IMR-90 (cell line): ENCODE measurements at regions not wholly inside any gene's neighbourhood (a gene's known extent, or its start where the extent isn't known, plus 50 kb on each side); places are given as distances from the start of the nearest gene placed in this dataset.

ENCODE experiments used
- ATAC-seq: fragments of 200-7000 bp; cut with Tn5 transposase; 2 replicates; pipeline ENCODE4 v1.9.1; 2020; ENCODE audit warnings: low read depth, mild to moderate bottlenecking, moderate library complexity
- BruUV-seq: library from RNA; stranded (reverse); fragments of 400-500 nt; replicated peaks from 2 replicates; lab custom pipeline; 2021; lab: Mats Ljungman, UMichigan
- CTCF ChIA-PET: fragments of 300-600 bp; formaldehyde crosslinking; extraction: SDS; loops from one replicate; lab custom pipeline; 2021; ENCODE audit warnings: antibody characterized with exemption; lab: Yijun Ruan, JAX
- POLR2A ChIA-PET: fragments of 300-600 bp; sonication (Branson Sonifier 250); formaldehyde crosslinking; loops from one replicate; lab custom pipeline; 2022; ENCODE audit warnings: antibody characterized with exemption; ENCODE audit not compliant: unreplicated experiment; lab: Charles Lee
- DNase-seq: peaks from one replicate; pipeline ENCODE4 v3.0.0; 2013
- H2AFZ ChIP-seq: replicated peaks from 2 replicates; pipeline ENCODE3; 2013; ENCODE audit warnings: low read length, mild to moderate bottlenecking; ENCODE audit not compliant: poor library complexity
- H2AK5ac ChIP-seq: 2 replicates; pipeline ENCODE4 v1.6.1; 2013; ENCODE audit warnings: low read depth, low read length, inconsistent platforms
- H2AK9ac ChIP-seq: replicated peaks from 2 replicates; pipeline ENCODE3; 2013; ENCODE audit warnings: mild to moderate bottlenecking, low read depth, low read length, moderate library complexity; ENCODE audit not compliant: poor library complexity
- H2BK120ac ChIP-seq: 2 replicates; pipeline ENCODE4 v1.6.1; 2013; ENCODE audit warnings: low read depth, low read length, inconsistent platforms
- H2BK15ac ChIP-seq: 3 replicates; pipeline ENCODE4 v1.6.1; 2013; ENCODE audit warnings: low read depth, low read length, inconsistent platforms
- H2BK20ac ChIP-seq: 2 replicates; pipeline ENCODE4 v1.6.1; 2013; ENCODE audit warnings: low read depth, mild to moderate bottlenecking, inconsistent platforms, low read length, moderate library complexity
- H2BK5ac ChIP-seq: 2 replicates; pipeline ENCODE4 v1.6.1; 2013; ENCODE audit warnings: mild to moderate bottlenecking, low read depth, low read length, inconsistent platforms; ENCODE audit not compliant: poor library complexity, severe bottlenecking
- H3K14ac ChIP-seq: replicated peaks from 2 replicates; pipeline ENCODE4 v1.6.1; 2013; ENCODE audit warnings: low read depth, low read length, inconsistent platforms
- H3K18ac ChIP-seq: 2 replicates; pipeline ENCODE4 v1.6.1; 2013; ENCODE audit warnings: low read depth, low read length, control low read depth
- H3K23ac ChIP-seq: 2 replicates; pipeline ENCODE4 v1.6.1; 2013; ENCODE audit warnings: low read depth, low read length, inconsistent platforms
- H3K27ac ChIP-seq: 2 replicates; pipeline ENCODE4 v1.5.1; 2013; ENCODE audit warnings: mild to moderate bottlenecking, control low read depth, low read length; ENCODE audit not compliant: insufficient read depth
- H3K27me3 ChIP-seq: 2 replicates; pipeline ENCODE4 v1.6.1; 2013; ENCODE audit warnings: low read length; ENCODE audit not compliant: control insufficient read depth, insufficient read depth
- H3K36me3 ChIP-seq: 2 replicates; pipeline ENCODE4 v1.6.1; 2013; ENCODE audit warnings: low read length, mixed read lengths; ENCODE audit not compliant: control insufficient read depth, insufficient read depth
- H3K4ac ChIP-seq: 2 replicates; pipeline ENCODE4 v1.6.1; 2013; ENCODE audit warnings: low read depth, low read length, inconsistent platforms
- H3K4me1 ChIP-seq: 2 replicates; pipeline ENCODE4 v1.6.1; 2013; ENCODE audit warnings: low read length, mixed read lengths; ENCODE audit not compliant: control insufficient read depth, insufficient read depth
- H3K4me2 ChIP-seq: 2 replicates; pipeline ENCODE4 v1.6.1; 2013; ENCODE audit warnings: low read depth, mild to moderate bottlenecking, control low read depth, low read length, moderate library complexity
- H3K4me3 ChIP-seq: 2 replicates; pipeline ENCODE4 v1.5.1; 2013; ENCODE audit warnings: low read depth, mild to moderate bottlenecking, control low read depth, low read length, moderate library complexity; ENCODE audit not compliant: insufficient read depth
- H3K56ac ChIP-seq: 2 replicates; pipeline ENCODE4 v1.6.1; 2013; ENCODE audit warnings: low read length, inconsistent platforms; ENCODE audit not compliant: insufficient read depth; ENCODE audit errors: extremely low read depth
- H3K79me1 ChIP-seq, 2 experiments: 2 replicates each; pipeline ENCODE4 v1.6.1; 2013; ENCODE audit warnings: low read length in 2 of 2, inconsistent platforms in 1 of 2, low read depth in 1 of 2
- H3K9ac ChIP-seq: 2 replicates; pipeline ENCODE4 v1.6.1; 2013; ENCODE audit warnings: low read depth, low read length, control low read depth
- H3K9me1 ChIP-seq: 2 replicates; pipeline ENCODE4 v1.6.1; 2013; ENCODE audit warnings: low read length, inconsistent platforms; ENCODE audit not compliant: insufficient read depth
- H3K9me3 ChIP-seq: 2 replicates; pipeline ENCODE4 v1.6.1; 2013; ENCODE audit warnings: low read length; ENCODE audit not compliant: control insufficient read depth, insufficient read depth
- H4K20me1 ChIP-seq: 2 replicates; pipeline ENCODE4 v1.6.1; 2013; ENCODE audit warnings: low read length, inconsistent platforms; ENCODE audit not compliant: insufficient read depth
- H4K5ac ChIP-seq: 2 replicates; pipeline ENCODE4 v1.6.1; 2013; ENCODE audit warnings: mild to moderate bottlenecking, low read depth, low read length, control low read depth
- H4K8ac ChIP-seq, 2 experiments: 2 replicates each; pipeline ENCODE4 v1.6.1; 2013; ENCODE audit warnings: low read depth in 2 of 2, low read length in 2 of 2, control low read depth in 1 of 2, inconsistent platforms in 1 of 2
- H4K91ac ChIP-seq: 2 replicates; pipeline ENCODE4 v1.6.1; 2013; ENCODE audit warnings: low read depth, low read length, inconsistent platforms; ENCODE audit not compliant: insufficient read depth
- BHLHE40 ChIP-seq: fragments of 150-350 bp; IDR thresholded peaks from 2 replicates; pipeline ENCODE4 v1.6.1; 2016; ENCODE audit warnings: mild to moderate bottlenecking, low read depth, low read length
- CEBPB ChIP-seq: IDR thresholded peaks from 2 replicates; pipeline ENCODE4 v1.6.1; 2012; ENCODE audit warnings: low read depth, low read length, improper control_type of control experiment
- CHD1 ChIP-seq: IDR thresholded peaks from 2 replicates; pipeline ENCODE4 v1.6.1; 2012; ENCODE audit warnings: low read depth, low read length, improper control_type of control experiment
- FOS ChIP-seq: fragments of 150-350 bp; IDR thresholded peaks from 2 replicates; pipeline ENCODE4 v1.6.1; 2016; ENCODE audit warnings: low read depth, low read length
- MAZ ChIP-seq: IDR thresholded peaks from 2 replicates; pipeline ENCODE4 v1.6.1; 2012; ENCODE audit warnings: low read depth, mild to moderate bottlenecking, low read length, improper control_type of control experiment, moderate library complexity, borderline replicate concordance
- MXI1 ChIP-seq: IDR thresholded peaks from 2 replicates; pipeline ENCODE4 v1.6.1; 2012; ENCODE audit warnings: low read depth, mild to moderate bottlenecking, low read length, moderate library complexity, borderline replicate concordance
- NFE2L2 ChIP-seq: fragments of 150-350 bp; IDR thresholded peaks from 2 replicates; pipeline ENCODE4 v1.6.1; 2016; ENCODE audit warnings: low read depth, mild to moderate bottlenecking, low read length
- POLR2A ChIP-seq: IDR thresholded peaks from 2 replicates; pipeline ENCODE4 v1.6.1; 2012; ENCODE audit warnings: mild to moderate bottlenecking, low read depth, low read length
- RAD21 ChIP-seq: IDR thresholded peaks from 2 replicates; pipeline ENCODE4 v1.6.1; 2012; ENCODE audit warnings: low read length, improper control_type of control experiment
- USF2 ChIP-seq: fragments of 150-350 bp; IDR thresholded peaks from 2 replicates; pipeline ENCODE4 v1.6.1; 2017; ENCODE audit warnings: mild to moderate bottlenecking, antibody characterized with exemption, low read length, low read depth
- WGBS, 2 experiments: methylation state at CpG; one replicate each; pipeline versions ENCODE4 v1.1.5 to v1.1.7; 2013; ENCODE audit warnings: missing lambda C conversion rate in 2 of 2; ENCODE audit not compliant: insufficient read length in 1 of 2; ENCODE audit errors: extremely low coverage in 2 of 2; 5-methylcytosine and 5-hydroxymethylcytosine counted together
- dilution Hi-C: fragments of 300-500 bp; cut with HindIII; formaldehyde crosslinking; loops from one replicate; pipeline ENCODE4 v1.14.3; 2018; ENCODE audit warnings: low sequenced_read_pairs; ENCODE audit not compliant: unreplicated experiment
- in situ Hi-C: fragments of 300-500 bp; cut with MboI; formaldehyde crosslinking; loops from 3 replicates; pipeline ENCODE4 v1.14.3; 2019; ENCODE audit warnings: low sequenced_read_pairs, inconsistent platforms, mixed read lengths
- intact Hi-C: fragments of 100-400 bp; cut with micrococcal nuclease; formaldehyde crosslinking; loops from 2 replicates; pipeline ENCODE4 v1.10.0; 2022
- TF ChIP-seq, protein P1 (sequence below): conservative IDR thresholded peaks from 2 replicates; pipeline ENCODE4 v1.5.1; 2012; ENCODE audit warnings: mild to moderate bottlenecking, low read depth, low read length, improper control_type of control experiment
- TF ChIP-seq, protein P2 (sequence below): fragments of 150-350 bp; IDR thresholded peaks from 2 replicates; pipeline ENCODE4 v1.6.1; 2016; ENCODE audit warnings: low read depth, mild to moderate bottlenecking, low read length, moderate library complexity, borderline replicate concordance

- in situ Hi-C loops: no loop called here
- H3K27me3 ChIP-seq: peaks cover 8% of the 10 kb centered on the region
- intact Hi-C loops: no loop called here
- no peak overlapping the region for H2BK15ac ChIP-seq
- WGBS, 2 experiments: no CpG with 5 or more reads among the region's 2 CpGs
- BruUV-seq: no TSS peak
- H3K9me3 ChIP-seq: no peaks in the 10 kb centered on the region
- H3K4ac ChIP-seq: no peak overlapping the region
- H3K18ac ChIP-seq: no peak overlapping the region
- H3K14ac ChIP-seq: no peak overlapping the region
- no peak overlapping the region for H4K5ac ChIP-seq
- dilution Hi-C loops: no loop called here
- no peaks in the 10 kb centered on the region for H3K9me1 ChIP-seq
- no peaks in the 10 kb centered on the region for H4K20me1 ChIP-seq
- H3K56ac ChIP-seq: no peak overlapping the region
- no peak overlapping the region for H3K9ac ChIP-seq
- H2AFZ ChIP-seq: no peak overlapping the region
- DNase-seq (no peak), ATAC-seq (no peak)
- H2BK20ac ChIP-seq: no peak overlapping the region
- H3K23ac ChIP-seq: no peak overlapping the region
- H2BK5ac ChIP-seq: no peak overlapping the region
- no peaks in the 10 kb centered on the region for H3K79me1 ChIP-seq
- no peak overlapping the region for H3K4me2 ChIP-seq
- no peak overlapping the region for H2AK5ac ChIP-seq
- no peak overlapping the region for H3K27ac ChIP-seq
- POLR2A ChIA-PET: no interaction called here
- TF ChIP-seq CEBPB (no peak), POLR2A (no peak), MAZ (no peak), RAD21 (no peak), BHLHE40 (no peak), MXI1 (no peak), CHD1 (no peak), NFE2L2 (no peak), FOS (no peak), USF2 (no peak)
- TF ChIP-seq, protein P1, sequence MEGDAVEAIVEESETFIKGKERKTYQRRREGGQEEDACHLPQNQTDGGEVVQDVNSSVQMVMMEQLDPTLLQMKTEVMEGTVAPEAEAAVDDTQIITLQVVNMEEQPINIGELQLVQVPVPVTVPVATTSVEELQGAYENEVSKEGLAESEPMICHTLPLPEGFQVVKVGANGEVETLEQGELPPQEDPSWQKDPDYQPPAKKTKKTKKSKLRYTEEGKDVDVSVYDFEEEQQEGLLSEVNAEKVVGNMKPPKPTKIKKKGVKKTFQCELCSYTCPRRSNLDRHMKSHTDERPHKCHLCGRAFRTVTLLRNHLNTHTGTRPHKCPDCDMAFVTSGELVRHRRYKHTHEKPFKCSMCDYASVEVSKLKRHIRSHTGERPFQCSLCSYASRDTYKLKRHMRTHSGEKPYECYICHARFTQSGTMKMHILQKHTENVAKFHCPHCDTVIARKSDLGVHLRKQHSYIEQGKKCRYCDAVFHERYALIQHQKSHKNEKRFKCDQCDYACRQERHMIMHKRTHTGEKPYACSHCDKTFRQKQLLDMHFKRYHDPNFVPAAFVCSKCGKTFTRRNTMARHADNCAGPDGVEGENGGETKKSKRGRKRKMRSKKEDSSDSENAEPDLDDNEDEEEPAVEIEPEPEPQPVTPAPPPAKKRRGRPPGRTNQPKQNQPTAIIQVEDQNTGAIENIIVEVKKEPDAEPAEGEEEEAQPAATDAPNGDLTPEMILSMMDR: no peak
- TF ChIP-seq, protein P2, sequence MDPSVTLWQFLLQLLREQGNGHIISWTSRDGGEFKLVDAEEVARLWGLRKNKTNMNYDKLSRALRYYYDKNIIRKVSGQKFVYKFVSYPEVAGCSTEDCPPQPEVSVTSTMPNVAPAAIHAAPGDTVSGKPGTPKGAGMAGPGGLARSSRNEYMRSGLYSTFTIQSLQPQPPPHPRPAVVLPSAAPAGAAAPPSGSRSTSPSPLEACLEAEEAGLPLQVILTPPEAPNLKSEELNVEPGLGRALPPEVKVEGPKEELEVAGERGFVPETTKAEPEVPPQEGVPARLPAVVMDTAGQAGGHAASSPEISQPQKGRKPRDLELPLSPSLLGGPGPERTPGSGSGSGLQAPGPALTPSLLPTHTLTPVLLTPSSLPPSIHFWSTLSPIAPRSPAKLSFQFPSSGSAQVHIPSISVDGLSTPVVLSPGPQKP: no peak
- H3K4me3 ChIP-seq: no peak overlapping the region
- H3K36me3 ChIP-seq: no peaks in the 10 kb centered on the region
- CTCF ChIA-PET: interaction anchor here (1.0 kb wide), 2 partner anchors 8 to 246 kb away, joined by 3 to 5 read pairs; no protein-coding TSS in a partner anchor
- H3K4me1 ChIP-seq: no peaks in the 10 kb centered on the region
- no peak overlapping the region for H4K8ac ChIP-seq
- no peak overlapping the region for H2BK120ac ChIP-seq
- no peak overlapping the region for H2AK9ac ChIP-seq
- H4K91ac ChIP-seq: no peak overlapping the region
Measured at GRCh38 chr2:7971248-7971647, 710.6 kb upstream of the ID2 start.
